IPS DF 4.7 (cell line): ENCODE measurements at regions not wholly inside any gene's neighbourhood (a gene's known extent, or its start where the extent isn't known, plus 50 kb on each side); places are given as distances from the start of the nearest gene placed in this dataset.
"Not testable (repeated sequence)": the region's sequence is repeated elsewhere in the genome, so short reads cannot be mapped to it uniquely, and the experiment has no call there.

Experiments
- DNase-seq: peaks from one replicate; pipeline ENCODE4 v3.0.0-alpha.2; 2013; ENCODE audit warnings: low spot score; ENCODE audit errors: extremely low read depth

DNA sequence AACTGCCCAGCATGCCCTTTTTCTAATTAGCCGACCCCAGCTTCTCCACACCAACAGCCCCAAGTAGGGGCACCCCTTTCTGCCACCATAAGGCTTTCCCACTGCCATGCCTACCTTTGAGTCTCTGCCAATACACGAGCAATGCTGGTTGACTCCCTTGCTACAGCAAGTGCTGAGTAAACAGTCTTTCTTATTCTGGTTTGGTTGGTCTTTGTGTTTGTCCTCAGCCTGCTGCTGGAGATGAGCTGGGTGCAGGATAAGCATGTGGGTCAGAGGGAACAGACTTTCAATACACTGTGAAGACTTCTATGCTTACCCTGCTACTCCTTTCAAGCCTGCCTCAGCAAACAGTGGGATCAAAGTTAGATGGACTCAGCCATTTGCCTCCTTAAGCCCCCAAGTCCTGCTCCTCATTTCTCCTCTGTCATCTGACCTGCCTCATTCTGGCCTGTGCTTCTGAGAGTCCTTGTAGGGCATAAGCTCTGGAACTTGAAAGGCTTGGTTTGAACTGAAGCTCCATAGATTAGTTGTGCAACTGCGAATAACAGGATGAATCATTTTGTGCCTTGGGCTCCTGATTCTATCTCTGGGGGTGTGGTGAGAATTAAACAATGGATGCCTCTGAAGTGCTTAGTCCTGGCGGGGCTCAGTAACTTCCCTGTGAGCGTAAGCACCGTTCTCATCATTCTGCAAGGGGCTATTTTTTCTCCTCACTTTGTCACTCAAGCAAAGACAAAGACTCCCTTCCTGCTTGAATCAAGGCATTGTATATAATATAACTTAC is 533.8 kb upstream of the DPP6 start:
- DNase-seq = no peak

DNA sequence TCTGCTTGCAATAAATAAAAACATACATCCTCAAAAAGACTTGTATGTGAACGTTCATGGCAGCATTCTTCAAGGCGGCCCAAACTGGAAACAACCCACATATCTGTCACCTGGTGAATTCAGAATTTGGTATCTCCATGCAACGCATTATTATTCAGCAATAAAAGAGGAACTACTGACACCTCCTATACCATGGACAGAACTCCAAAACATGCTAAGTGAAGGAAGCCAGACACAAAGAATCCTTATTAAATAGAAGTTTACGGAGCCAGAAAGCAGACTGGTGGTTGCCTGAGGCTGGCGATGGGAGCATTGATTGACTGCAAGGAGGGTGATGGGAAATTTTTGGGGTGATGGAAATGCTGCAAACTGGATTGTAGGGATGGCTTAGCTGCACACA is 530.8 kb upstream of the DPP6 start:
- DNase-seq = no peak

DNA sequence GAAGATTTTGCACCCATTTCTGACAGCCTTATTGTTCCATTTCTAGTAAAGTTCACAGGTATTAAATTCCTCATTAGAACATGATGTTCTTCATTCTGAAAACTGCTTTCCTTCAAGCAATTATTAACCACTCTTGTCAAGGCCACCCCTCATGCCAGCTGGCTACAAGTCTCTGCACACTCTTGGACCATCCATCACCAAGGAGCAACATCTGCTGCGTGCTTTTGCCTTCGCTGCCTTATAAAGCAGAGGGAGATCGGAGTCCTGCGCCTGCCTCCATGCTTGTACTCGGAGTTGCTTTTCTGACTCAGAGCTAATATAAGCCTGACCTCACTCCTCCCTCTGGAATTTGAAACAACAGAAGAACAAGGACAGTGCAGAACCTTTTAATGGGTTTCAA is 529.9 kb upstream of the DPP6 start:
- DNase-seq = no peak

DNA sequence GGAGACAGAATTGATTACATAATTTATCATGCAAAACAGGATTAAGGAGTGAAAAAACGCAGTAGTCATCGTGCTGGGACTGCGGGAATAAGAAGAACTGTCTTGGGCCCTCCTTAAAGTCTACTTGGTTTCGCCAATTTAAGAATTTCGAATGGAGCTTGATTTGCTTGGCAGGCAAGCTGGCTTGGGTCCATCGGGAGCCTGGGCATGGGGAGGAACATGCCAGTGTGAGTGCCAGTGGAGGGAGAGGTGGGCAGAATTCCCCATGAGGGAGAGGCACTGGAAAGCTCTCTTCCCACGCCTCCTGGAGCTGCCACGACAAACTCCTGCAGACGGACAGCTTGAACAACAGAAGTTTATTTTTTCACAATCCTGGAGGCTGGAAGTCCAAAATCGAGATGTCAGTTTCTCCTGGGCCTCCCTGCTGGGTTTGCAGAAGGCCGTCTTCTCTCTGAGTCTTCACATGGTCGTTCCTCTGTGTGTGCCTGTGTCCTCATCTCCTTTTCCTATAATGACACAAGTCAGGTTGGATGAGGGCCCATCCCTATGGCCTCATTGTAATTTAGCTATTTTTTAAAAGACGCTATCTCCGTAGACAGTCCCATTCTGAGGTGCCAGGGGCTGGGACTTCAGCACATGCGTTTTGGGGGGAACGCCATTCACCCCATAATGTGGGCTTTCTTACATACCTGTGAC is 528.7 kb upstream of the DPP6 start:
- DNase-seq = no peak

DNA sequence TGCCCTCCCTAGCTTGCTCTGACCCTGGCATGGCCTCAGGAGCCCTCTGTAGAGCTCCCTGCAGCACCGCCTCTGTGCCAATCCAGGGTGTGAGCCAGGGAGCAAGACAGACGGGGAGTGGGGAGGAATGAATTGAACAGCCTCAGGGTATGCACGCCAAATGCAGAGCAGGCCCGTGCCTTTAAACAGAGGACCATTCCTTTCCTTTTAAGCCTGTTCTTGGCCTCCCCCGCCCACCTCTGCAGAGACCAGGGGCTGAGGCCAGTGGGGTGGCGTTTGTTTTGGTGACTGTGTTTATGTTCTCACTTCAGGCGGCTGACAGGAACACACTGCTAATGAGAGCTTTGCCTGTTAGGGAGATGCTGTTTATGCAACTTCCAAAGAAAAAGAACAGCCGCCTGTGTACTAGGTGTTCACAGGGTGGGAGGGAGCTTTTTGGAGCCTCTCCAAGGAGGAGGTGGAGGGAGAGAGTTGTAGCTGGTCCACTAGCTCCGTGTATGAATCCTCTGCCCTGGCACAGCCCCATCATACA is 528.1 kb upstream of the DPP6 start:
- no peak for DNase-seq

DNA sequence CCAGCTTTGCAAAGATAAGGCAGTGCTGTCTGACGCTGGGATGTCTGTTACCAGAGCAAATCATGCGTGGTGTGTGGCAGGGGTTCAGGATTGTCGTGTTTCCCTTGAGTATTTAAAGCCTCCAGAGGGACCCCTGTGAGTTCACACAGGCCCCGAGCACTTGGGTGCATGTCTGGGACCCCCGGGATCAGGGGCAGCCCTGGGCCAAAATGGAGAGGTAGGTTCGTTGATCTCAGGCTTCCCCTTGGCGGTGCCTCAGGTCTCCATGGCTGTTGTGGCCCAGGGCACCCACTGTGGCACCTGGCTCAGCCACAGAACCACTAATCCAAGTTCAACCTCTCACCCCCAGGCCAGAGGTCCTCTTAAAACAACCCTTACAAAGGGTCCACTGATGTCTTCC is 523.1 kb upstream of the DPP6 start:
- no peak for DNase-seq

DNA sequence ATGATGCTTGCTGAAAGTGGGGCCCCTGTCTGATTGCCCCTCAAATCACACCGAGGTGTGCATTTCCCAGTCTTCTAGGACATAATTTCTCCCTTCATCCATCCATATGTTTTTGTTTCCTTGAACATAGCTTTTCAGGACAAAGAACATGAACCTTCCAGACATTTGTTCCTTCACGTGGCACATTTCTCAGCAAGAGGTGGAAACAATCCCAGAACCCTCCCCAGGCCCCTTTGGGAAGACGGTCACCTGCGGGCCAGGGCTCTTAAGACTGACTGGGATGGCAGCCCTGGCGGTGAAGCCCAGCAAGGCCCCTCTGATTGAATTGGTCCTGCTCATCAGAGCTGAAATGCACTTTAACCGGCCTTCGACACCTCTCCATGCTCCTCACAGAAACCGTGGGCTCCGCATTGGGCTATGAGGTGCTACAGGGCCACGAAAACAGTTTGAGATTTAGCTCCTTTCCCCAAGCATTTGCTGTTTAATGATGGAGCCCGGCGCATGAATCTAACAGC is 522.5 kb upstream of the DPP6 start:
- DNase-seq = no peak

DNA sequence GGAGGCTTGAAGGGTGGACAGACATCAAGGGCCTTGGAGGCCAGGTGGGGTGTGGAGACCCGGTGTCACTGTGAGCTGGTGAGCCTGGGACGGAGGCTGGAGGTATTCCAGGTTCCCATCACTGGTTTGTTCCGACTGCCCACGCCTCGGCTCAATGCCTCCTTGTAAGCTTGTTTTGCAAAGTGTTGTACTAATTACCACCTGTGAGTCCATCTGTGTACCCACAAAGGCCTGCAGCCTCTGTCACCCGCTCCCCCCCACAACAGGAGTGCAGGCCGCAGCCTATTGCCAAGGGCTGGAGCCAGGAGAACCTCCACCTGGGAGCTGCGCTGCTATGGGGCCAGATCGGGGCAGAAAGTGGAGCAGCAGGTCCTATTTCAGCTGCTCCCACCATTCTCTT is 521.8 kb upstream of the DPP6 start:
- no peak for DNase-seq

DNA sequence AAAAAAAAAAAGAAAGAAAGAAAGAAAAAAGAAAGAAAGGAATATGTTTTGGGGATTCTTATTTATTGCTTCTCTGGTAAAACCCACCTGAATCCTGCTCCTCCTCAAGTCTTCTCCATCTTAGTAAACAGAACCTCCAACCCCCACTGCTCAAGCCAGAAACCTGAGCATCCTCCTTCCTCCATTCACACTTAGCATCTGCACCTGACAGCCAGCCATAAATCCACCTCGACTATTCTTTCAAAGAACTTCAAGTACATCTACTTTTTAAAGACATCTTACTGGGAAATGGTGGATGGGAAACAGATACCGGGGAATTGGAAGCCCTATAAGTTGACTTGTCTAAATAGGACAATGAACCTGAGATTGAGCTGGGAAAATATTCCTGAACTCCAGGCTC is 519.9 kb upstream of the DPP6 start:
- no peak for DNase-seq

DNA sequence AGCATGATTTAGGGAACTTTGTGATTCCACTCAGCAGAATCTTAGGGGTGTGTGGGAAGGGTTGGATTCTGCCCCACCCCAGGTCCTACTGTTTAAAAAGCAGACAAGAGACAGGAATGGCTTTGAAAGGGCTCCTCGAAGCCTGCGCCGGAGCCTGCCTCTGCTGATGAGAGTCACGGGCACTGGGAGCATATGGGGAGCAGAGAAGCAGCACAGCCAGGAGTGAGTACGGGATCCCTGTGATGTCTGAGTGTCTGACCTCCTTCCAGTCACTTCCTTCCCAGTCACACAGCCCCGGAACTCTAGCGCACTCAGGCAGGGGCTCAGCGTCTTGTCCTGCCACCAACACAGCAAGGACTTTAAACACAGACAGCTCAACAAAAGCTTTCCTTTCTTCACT is 514.9 kb upstream of the DPP6 start:
- no peak for DNase-seq

DNA sequence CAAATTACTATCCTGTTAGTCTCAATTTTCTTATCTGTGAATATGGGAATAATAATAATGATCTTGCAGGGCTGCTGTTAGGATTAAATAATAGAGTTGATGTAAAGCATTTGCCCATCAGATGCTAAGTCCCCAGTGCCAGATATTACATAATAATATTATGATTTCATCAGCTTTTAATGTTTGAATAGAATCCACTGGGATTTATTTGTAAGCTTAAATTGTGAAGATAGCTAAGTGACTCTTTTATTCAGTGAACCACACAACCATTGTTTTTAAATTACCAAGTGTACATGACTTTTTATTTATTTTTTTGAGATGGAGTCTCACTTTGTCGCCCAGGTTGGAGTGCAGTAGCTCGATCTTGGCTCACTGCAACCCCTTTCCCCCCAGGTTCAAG is 510.3 kb upstream of the DPP6 start:
- DNase-seq = no peak

DNA sequence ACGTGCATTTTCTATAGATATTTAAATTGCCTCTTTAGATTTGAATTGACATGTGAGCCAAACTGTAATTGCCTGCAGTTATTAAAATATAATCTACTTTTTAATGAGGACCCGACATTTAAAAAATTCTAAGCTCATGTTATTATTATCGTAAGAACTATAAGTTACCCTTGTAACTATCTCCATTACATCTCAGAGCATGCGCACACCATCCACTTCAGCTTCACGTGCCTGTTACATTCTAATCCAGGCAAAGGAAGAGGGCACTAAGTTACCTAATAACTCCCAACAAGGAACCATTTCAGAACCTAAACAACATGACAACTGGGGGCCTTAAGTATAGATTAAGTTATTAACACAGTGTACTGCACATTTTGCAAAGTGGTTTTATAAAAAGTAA is 509.0 kb upstream of the DPP6 start:
- no peak for DNase-seq

DNA sequence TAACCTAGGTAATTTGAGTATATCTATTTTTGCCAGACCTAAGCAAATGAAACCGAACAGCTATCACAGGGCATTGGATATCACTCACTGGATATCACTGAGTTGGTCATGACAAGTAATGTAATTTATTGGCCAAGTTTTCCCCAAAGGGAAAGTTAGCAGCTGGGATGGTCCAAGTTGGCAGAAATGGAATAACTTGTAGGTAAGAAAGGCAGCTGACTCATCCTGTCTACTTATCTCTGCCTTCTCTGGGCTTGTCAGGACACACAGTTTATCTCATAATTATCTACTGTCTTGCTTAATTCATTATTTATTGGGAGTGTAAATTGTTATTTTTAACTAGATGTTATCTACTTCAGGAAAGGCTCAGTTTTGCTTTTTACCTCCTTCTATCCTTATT is 502.0 kb upstream of the DPP6 start:
- no peak for DNase-seq

DNA sequence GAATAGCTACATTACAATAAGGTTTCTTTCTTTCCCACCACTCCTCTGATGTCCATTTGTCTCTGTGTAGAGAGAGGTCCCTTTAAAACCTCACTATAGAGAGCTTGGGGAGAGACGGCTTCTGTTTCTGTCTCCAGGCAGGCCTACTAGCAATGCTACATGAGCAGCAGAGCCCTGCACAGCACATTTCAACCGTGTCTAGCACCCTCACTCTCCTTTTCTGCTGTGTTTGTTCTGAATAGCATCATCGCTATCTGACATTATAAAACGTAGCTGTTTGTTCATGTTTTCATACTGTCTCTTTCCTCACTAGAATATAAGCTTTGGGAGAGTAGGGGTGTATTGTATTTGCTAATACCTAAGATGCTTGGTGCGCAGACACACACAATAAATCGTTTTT is 487.8 kb upstream of the DPP6 start:
- DNase-seq = no peak

DNA sequence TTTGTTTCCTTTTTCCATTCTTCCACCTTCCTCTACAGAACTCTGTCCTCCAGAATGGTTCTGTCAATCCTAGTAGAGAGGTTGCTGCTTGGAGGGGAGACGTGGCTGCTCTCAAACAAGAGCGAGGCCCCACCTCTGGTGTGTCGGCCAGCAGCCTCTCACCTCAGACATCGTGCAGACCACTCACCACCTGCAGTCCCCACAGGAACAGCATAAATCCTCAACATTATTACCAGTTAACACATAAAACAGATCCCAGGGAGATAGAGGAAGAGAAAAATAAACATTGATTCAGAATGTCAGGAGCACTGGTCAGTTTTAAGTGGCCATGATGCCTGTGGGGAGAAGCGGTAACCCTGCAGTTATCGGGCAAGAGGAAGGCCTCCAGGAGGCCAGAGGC is 485.9 kb upstream of the DPP6 start:
- DNase-seq = no peak

DNA sequence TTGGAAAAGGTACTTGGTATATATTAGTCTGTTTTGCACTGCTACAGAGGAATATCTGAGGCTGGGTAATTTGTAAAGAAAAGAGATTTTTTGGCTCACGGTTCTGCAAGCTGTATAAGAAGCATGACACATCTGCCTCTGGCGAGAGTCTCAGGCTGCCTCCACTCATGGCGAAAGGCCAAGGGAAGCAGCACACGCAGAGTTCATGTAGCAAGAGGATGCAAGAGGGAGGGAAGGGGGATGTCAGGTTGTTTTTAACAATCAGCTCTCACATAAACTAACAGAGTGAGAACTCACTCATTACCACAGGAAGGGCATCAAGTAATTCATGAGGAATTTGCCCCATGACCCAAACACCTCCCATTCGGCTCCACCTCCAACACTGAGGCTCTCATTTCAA is 484.8 kb upstream of the DPP6 start:
- no peak for DNase-seq

DNA sequence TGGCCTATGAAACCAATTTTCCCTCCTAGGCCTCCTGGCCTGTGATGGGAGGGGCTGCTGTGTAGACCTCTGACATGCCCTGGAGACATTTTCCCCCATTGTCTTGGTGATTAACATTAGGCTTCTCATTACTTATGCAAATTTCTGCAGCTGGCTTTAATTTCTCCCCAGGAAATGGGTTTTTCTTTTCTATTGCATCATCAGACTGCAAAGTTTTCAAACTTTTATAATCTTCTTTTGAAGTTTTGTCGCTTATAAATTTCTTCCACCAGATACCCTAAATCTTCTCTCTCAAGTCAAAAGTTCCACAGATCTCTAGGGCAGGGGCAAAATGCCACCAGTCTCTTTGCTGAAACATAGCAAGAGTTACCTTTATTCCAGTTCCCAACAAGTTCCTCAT is 482.7 kb upstream of the DPP6 start:
- not testable (repeated sequence) for DNase-seq

DNA sequence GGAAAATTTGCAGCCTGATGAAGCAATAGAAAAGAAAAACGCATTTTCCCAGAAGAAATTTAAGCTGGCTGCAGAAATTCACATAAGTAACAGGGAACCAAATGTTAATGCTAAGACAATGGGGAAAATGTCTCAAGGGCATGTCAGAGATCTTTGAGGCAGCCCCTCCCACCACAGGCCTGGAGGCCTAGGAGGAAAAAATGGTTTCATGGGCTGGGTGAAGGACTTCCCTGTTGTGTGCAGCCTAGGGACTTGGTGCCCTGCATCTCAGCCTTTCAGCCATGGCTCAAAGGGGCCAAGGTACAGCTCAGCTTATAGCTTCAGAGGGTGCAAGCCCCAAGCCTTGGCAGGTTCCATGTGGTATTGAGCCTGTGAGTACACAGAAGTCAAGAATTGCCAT is 476.1 kb upstream of the DPP6 start:
- no peak for DNase-seq

DNA sequence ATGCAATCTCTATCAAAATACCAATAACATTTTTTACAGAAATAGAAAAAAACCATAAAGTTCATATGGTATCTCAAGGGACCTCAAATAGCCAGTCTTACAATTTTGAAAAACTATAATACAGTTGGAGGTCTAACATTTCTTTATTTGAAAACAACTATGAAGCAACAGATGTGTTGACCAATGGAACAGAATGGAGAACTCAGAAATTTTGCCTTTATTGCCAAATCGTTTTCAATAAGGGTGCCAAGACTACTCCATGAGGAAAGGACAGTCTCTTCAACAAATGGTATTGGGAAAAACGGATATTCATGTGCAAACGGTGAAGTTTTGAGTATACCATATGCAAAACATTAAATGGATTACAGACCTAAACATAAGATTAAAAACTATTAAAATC is 470.8 kb upstream of the DPP6 start:
- DNase-seq = no peak

DNA sequence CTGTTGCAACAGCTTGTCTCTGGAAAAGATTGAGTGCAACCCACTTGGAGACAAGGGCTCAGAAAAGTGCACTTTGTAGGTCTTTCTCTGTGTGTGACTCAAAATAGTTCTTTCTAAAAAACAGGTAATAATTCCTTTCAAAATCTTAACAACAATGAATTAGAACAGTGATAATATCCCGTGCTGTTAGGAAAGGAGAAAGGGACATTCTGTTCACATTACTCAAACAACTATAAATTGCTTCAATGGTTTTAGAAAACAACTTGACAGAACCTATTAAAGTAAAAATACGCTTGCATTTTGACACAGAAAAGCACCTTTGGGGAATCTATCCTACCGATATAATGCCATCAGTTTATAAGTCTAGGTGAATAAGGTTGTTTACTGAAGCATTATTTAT is 468.1 kb upstream of the DPP6 start:
- no peak for DNase-seq

DNA sequence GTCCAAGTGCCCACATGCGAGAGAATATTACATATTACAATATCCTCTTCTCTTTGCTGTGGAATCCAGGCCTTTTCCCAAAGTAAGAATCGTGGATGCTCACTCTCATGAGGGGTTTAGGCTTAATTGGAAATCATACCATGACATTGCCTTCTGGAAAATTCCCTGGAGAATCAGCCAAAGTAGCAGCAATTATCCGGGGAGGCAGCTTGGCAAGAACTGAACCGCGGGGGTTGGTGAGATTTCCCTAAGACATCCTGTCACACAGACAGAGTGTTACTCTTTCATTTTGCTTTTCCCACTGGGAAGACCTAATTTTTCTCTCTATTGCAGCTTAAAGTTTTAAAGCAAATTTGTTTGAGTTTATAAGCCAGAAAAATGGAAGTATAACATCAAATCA is 463.6 kb upstream of the DPP6 start:
- DNase-seq = no peak

DNA sequence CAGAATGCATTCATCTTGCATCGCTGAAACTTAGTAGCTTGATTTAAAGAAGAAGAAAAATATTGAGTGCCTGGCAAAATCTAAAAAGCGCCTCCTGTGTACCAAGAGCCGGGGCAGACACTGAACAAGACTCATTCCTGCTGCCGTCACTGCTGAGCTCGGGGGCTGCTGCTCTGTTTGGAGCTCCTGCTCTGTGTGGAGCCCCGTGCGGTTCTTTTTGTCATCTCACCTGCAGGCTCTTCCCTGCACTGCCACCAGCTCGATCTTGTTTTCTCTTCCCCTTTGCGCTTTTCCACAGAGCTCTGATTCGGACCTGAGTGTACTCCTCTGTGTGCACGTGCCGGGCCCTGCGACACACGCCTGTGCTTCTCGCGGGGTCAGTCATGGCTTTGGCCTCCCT is 462.1 kb upstream of the DPP6 start:
- DNase-seq = no peak

DNA sequence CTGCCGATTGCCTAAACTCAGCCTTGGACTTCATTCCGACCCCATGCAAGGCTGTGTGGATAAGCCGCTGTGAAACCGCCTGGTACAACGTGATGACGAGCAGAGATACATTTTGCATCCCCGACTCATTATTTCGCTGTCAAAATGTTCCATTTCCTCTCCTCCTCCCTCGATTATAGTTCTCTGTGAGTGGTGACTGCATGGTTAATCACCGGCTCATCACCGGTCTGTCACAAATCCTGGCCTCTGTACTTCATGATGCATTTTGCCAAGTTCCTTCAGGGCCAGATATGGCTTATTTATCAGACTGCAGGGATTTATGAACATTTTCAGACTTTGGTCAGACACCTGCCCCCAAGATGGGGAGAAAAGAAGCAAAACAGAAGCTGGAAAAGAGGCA is 461.6 kb upstream of the DPP6 start:
- no peak for DNase-seq
